ENCODE measurements at regions not wholly inside any gene's neighbourhood (a gene's known extent, or its start where the extent isn't known, plus 50 kb on each side); places are given as distances from the start of the nearest gene placed in this dataset.

DNA sequence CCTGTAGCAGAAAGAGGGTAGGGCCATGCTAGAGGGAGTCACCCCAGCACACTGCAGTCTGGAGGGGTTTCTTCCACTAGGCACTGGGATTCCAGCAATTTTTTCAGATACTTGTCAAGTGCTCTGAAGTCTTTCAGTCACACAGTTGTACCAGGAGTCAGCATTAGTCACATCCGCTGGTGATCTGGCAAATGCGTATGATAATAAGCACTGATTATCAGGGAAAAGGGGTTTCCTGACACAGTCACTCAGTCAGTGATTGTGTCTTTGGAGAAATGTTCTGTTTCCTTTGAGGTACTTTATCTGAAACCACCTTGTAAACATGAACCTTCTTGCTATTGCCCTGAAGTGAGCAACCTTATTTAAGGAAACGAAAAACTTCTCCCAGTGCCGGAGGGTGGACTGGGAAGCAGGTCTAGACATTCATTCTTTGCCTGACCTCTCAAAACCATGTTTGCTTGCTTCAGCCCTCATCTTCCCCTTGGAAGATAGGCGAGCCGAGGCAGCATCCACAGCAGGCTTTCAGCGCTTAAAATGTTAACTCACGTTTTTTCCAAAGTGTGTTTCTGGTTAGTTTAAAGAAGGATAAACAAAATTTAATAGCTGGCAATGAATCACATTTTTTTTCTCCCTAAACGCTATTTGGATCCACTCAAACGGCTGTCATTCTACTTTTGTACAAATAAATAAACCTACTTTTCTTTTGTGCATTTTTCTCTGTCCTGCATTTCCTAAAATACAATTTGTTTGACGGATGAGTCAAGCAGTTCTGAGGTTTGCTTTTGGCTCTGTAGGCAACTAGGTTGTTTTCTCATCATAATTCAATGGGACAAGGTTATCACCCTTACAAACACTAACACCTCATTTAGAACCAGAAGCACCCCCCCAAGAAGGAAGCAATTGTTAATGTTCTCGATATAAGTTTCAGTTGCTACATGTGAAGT is 77.7 kb downstream of the FOXD1 start:
- H3K36me3 ChIP-seq (ENCODE audit: control insufficient read depth, low read depth, low read length): no peaks in the 10 kb centered on the region
- H3K9ac ChIP-seq (ENCODE audit: low read length): no peak overlapping the region
- no peak overlapping the region for H3K4me3 ChIP-seq (ENCODE audit: low read length)
- no peaks in the 10 kb centered on the region for H3K27me3 ChIP-seq (ENCODE audit: control insufficient read depth, insufficient read depth, low read length)
- H3K9me3 ChIP-seq (ENCODE audit: control insufficient read depth, low read depth, low read length): no peaks in the 10 kb centered on the region
- H3K27ac ChIP-seq (ENCODE audit: low read length): no peak overlapping the region
- no peaks in the 10 kb centered on the region for H3K4me1 ChIP-seq (ENCODE audit: control insufficient read depth, low read depth, low read length)

DNA sequence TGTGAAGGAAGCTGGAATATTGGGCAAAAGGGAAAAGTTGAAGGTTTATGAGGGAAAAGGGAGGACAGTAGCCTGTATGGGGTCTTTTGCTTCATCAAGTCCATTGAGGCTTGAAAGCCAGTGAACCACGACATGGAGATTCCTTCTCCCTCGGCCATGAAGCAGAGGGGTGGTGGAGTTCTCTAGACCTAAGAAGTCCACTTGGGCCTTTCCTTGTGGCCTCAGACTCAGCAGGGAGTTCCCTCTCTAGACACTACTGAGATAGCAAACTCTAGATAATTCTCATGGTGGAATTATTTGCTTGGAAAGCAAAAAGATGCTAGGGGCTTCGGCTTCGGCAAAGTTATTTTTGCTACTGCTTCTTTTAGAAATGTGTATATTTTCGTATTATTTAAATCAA is 78.5 kb downstream of the FOXD1 start:
- Histone ChIP-seq H3K9ac (ENCODE audit: low read length) (no peak overlapping the region), H3K36me3 (ENCODE audit: control insufficient read depth, low read depth, low read length) (no peaks in the 10 kb centered on the region), H3K27me3 (ENCODE audit: control insufficient read depth, insufficient read depth, low read length) (no peaks in the 10 kb centered on the region), H3K27ac (ENCODE audit: low read length) (no peak overlapping the region), H3K4me3 (ENCODE audit: low read length) (no peak overlapping the region), H3K4me1 (ENCODE audit: control insufficient read depth, low read depth, low read length) (no peaks in the 10 kb centered on the region), H3K9me3 (ENCODE audit: control insufficient read depth, low read depth, low read length) (no peaks in the 10 kb centered on the region)

DNA sequence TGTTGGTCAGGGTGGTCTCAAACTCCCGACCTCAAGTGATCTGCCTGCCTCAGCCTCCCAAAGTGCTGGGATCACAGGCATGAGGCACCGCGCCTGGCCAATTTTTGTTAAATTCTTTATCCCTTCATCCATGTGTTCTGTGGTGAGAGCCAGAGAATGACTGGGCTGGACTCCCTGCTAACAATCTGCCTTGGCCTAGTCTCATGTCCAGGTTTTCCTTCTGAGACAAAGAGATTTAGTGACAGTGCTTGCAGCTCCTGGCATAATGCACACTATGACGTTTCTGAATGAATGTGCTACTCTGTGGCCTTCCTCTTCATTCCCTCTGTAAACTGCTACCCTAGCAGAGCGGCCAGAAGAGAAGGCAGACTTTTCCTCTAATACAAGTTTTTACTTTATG is 79.3 kb downstream of the FOXD1 start:
- H3K4me1 ChIP-seq (ENCODE audit: control insufficient read depth, low read depth, low read length): no peaks in the 10 kb centered on the region

DNA sequence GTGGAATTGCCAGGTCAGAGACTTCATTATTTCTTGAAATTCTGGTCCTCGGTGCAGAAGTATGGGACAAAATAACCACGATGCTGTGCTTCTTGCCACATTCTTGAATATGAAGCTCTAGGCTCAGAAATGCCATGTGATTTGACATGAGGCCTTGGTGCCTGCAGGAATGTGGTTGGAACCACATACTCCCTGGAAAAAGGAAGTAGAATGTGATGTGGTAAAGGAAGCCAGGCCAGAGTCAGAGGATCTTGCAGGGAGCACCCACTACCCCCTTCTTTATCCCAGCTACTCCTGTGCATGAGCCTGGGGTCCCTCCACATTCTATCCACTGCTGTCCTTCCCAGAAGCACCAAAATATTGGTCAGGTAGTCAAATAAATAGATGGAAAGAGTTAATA is 80.9 kb downstream of the FOXD1 start:
- Histone ChIP-seq H3K36me3 (ENCODE audit: control insufficient read depth, low read depth, low read length) (no peaks in the 10 kb centered on the region), H3K4me3 (ENCODE audit: low read length) (no peak overlapping the region), H3K27me3 (ENCODE audit: control insufficient read depth, insufficient read depth, low read length) (no peaks in the 10 kb centered on the region), H3K9me3 (ENCODE audit: control insufficient read depth, low read depth, low read length) (no peaks in the 10 kb centered on the region), H3K27ac (ENCODE audit: low read length) (no peak overlapping the region), H3K4me1 (ENCODE audit: control insufficient read depth, low read depth, low read length) (no peaks in the 10 kb centered on the region), H3K9ac (ENCODE audit: low read length) (no peak overlapping the region)

More for the DNA sequence above, 79.3 kb downstream of the FOXD1 start:
- H3K9me3 ChIP-seq (ENCODE audit: control insufficient read depth, low read depth, low read length): no peaks in the 10 kb centered on the region
- no peak overlapping the region for H3K9ac ChIP-seq (ENCODE audit: low read length)
- H3K27me3 ChIP-seq (ENCODE audit: control insufficient read depth, insufficient read depth, low read length): no peaks in the 10 kb centered on the region
- H3K36me3 ChIP-seq (ENCODE audit: control insufficient read depth, low read depth, low read length): no peaks in the 10 kb centered on the region
- no peak overlapping the region for H3K27ac ChIP-seq (ENCODE audit: low read length)
- no peak overlapping the region for H3K4me3 ChIP-seq (ENCODE audit: low read length)

DNA sequence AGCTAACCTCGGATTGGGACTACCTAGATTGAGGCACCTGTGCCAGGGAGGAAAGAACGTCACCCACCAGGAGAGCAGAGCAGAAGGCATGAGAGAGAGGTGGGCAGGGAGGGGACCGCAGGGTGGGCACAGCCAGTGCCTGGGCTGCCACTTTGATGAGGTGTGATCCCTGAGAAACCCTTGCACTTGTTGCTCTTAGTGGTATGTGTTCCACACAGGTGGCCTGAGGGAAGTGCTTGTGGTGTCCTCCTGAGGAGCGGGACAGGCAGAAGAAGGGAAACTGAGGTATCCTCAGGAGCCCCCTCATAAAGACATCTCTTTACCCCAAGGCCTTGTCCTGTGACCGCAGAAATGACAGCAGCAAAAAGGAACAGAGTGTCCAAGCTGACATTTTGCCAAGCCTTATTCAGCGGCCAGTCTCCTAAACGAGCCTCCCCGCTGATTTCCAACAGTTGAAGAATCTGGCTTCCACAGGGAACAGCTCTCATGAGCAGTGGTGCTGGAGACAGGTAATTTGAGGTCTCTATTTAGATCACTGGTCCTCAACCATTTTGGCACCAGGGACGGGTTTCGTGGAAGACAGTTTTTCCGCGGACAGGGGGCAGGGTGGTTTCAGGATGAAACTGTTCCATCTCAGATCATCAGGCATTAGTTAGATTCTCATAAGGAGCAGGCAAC is 82.4 kb downstream of the FOXD1 start:
- Histone ChIP-seq H3K9ac (ENCODE audit: low read length) (no peak overlapping the region), H3K27ac (ENCODE audit: low read length) (no peak overlapping the region), H3K36me3 (ENCODE audit: control insufficient read depth, low read depth, low read length) (no peaks in the 10 kb centered on the region), H3K4me3 (ENCODE audit: low read length) (no peak overlapping the region), H3K27me3 (ENCODE audit: control insufficient read depth, insufficient read depth, low read length) (no peaks in the 10 kb centered on the region), H3K9me3 (ENCODE audit: control insufficient read depth, low read depth, low read length) (no peaks in the 10 kb centered on the region), H3K4me1 (ENCODE audit: control insufficient read depth, low read depth, low read length) (no peaks in the 10 kb centered on the region)

DNA sequence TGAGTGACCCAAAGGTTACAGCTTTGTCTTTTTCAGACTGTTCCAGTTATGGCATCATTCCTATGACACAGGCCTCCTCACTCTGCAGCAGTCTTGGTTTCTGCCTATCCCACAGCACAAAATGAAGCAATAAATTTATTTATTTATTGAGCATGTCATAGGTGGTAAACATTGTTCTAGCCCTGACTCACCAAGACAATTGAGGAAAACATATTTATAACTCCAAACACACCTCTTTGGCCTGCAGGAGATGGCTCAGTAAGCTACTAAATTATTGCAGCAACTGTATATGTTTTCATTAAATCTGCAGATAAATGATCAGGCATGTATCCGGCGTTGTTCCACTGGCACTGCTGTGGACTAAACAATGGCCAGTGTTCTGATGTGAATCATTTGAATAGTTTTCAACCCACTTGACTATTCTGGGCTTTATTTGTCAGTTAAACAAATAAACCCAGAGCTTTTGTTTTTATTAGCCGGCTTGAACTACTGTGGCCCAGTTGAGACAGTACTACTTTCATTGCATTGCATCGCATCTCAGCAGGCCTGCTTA is 83.2 kb downstream of the FOXD1 start:
- Histone ChIP-seq H3K4me3 (ENCODE audit: low read length) (no peak overlapping the region), H3K9me3 (ENCODE audit: control insufficient read depth, low read depth, low read length) (no peaks in the 10 kb centered on the region), H3K36me3 (ENCODE audit: control insufficient read depth, low read depth, low read length) (no peaks in the 10 kb centered on the region), H3K4me1 (ENCODE audit: control insufficient read depth, low read depth, low read length) (no peaks in the 10 kb centered on the region), H3K27me3 (ENCODE audit: control insufficient read depth, insufficient read depth, low read length) (no peaks in the 10 kb centered on the region), H3K27ac (ENCODE audit: low read length) (no peak overlapping the region), H3K9ac (ENCODE audit: low read length) (no peak overlapping the region)

DNA sequence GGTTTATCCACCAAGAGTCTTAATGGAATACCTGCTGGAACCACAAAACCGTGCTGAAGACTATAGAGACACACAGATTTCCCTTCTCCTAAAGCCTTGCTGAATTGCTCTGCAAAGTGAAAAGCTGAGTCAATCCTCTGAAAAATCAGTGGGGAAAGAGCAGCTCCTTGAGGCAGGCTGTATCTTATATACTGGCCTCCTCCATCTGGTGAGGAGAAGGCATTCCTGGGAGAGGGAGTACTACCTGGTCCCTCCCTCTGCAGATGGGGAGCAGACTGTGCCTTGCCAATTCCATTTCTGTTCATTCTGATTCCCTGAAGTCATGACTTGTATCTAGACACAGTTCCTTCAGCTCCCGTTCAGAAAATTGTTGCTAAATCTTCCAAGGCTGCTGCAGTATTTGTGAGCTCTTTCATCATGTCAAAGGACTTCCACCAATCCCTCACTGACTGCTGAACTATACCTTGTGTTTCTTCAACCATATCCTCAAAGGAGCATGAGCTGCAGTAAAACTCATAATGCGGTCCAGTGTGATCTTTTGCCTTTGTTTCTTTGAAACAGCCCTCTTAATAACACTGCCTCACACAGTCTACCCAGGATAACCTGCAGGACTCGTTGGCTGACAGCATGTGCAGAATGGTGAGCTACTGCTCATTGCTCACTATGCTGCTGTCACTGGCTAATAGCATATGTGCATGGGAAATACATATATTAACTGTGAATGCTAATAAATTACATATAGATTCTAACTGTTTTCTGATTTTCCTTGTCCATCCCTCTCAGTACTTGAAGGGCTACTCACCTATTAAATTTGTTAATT is 84.5 kb downstream of the FOXD1 start:
- no peak overlapping the region for H3K27ac ChIP-seq (ENCODE audit: low read length)
- H3K27me3 ChIP-seq (ENCODE audit: control insufficient read depth, insufficient read depth, low read length): no peaks in the 10 kb centered on the region
- no peak overlapping the region for H3K4me3 ChIP-seq (ENCODE audit: low read length)
- no peaks in the 10 kb centered on the region for H3K9me3 ChIP-seq (ENCODE audit: control insufficient read depth, low read depth, low read length)
- no peaks in the 10 kb centered on the region for H3K36me3 ChIP-seq (ENCODE audit: control insufficient read depth, low read depth, low read length)
- no peaks in the 10 kb centered on the region for H3K4me1 ChIP-seq (ENCODE audit: control insufficient read depth, low read depth, low read length)
- H3K9ac ChIP-seq (ENCODE audit: low read length): no peak overlapping the region

DNA sequence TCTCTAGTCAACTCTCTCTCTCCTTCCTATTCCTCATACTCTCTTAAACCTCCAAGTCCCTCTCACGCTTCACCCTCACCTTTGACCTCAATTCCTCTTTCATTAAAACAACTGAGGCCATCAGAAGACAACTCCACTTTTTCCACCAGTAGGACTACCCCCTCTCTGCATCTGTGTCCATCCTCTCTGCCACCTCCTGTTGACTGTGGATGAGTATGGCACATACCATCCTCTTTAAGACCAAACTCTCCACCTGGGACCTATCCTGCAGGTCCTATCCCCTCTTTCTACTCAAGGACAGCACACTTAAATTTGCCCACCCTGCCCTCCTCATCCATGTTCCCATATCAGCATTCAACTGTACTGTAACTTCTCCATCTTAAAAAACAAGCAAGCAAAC is 89.2 kb downstream of the FOXD1 start:
- H3K9ac ChIP-seq (ENCODE audit: low read length): no peak overlapping the region

DNA sequence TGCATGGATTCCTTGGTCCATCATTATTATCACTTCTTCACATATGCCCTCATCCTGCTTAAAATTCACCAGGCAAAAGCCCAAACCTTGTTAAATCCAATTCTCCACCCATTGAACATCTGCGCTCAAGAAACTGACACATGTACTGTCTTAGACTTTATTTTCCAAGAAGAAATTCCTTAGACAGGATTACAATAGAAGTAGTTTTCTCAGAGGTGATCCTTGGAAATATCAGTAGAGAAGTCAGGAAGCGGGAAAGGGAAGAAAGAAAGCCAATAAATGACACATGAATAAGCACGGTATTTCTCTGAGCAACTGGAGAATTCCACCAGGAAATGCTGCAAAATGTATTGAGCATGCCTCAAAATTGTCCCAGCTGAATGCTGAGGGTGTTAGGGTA is 90.2 kb downstream of the FOXD1 start:
- H3K36me3 ChIP-seq (ENCODE audit: control insufficient read depth, low read depth, low read length): no peaks in the 10 kb centered on the region
- H3K9me3 ChIP-seq (ENCODE audit: control insufficient read depth, low read depth, low read length): no peaks in the 10 kb centered on the region
- H3K27ac ChIP-seq (ENCODE audit: low read length): no peak overlapping the region
- no peak overlapping the region for H3K9ac ChIP-seq (ENCODE audit: low read length)
- H3K27me3 ChIP-seq (ENCODE audit: control insufficient read depth, insufficient read depth, low read length): no peaks in the 10 kb centered on the region
- H3K4me1 ChIP-seq (ENCODE audit: control insufficient read depth, low read depth, low read length): no peaks in the 10 kb centered on the region
- no peak overlapping the region for H3K4me3 ChIP-seq (ENCODE audit: low read length)

More for the DNA sequence above, 89.2 kb downstream of the FOXD1 start:
- Histone ChIP-seq H3K9me3 (ENCODE audit: control insufficient read depth, low read depth, low read length) (no peaks in the 10 kb centered on the region), H3K4me1 (ENCODE audit: control insufficient read depth, low read depth, low read length) (no peaks in the 10 kb centered on the region), H3K4me3 (ENCODE audit: low read length) (no peak overlapping the region), H3K27me3 (ENCODE audit: control insufficient read depth, insufficient read depth, low read length) (no peaks in the 10 kb centered on the region), H3K36me3 (ENCODE audit: control insufficient read depth, low read depth, low read length) (no peaks in the 10 kb centered on the region), H3K27ac (ENCODE audit: low read length) (no peak overlapping the region)

DNA sequence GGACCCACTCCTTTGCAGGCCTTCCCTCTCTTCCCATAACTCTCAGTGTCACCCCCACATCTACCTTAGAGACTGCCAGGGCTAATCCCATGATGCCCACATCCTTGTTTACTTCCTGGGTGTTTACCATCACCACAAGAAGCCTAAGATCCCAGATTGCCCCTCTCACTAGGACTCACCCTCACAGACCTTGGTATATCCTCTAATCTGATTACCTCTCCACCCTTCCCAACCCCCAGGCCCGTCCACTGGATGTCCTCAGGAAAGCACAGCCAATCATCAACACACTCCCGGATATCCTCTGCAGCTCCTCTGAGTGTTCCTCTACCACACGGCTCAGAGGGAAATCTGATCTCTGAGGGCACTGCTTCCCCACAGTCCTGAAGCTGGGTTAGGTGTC is 91.0 kb downstream of the FOXD1 start:
- no peaks in the 10 kb centered on the region for H3K4me1 ChIP-seq (ENCODE audit: control insufficient read depth, low read depth, low read length)
- no peaks in the 10 kb centered on the region for H3K27me3 ChIP-seq (ENCODE audit: control insufficient read depth, insufficient read depth, low read length)
- H3K36me3 ChIP-seq (ENCODE audit: control insufficient read depth, low read depth, low read length): no peaks in the 10 kb centered on the region
- no peak overlapping the region for H3K27ac ChIP-seq (ENCODE audit: low read length)
- H3K9me3 ChIP-seq (ENCODE audit: control insufficient read depth, low read depth, low read length): no peaks in the 10 kb centered on the region
- H3K9ac ChIP-seq (ENCODE audit: low read length): no peak overlapping the region
- no peak overlapping the region for H3K4me3 ChIP-seq (ENCODE audit: low read length)

DNA sequence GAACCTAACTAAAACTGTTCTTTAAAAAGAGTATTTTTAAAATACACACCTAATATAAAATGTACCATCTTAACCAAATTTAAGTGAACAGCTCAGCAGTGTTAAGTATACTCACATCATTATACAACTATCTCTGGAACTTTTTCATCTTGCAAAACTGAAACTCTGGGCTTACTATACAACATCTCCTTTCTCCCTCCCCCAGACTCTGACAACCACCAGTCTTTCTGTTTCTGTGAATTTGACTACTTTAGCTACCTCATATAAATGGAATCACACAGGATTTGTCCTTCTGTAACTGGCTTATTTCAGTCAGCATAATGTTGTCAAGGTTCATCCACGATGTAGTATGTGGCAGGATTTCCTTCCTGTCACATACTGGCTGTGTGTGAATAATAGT is 93.5 kb downstream of the FOXD1 start:
- no peaks in the 10 kb centered on the region for H3K4me1 ChIP-seq (ENCODE audit: control insufficient read depth, low read depth, low read length)
- no peaks in the 10 kb centered on the region for H3K27me3 ChIP-seq (ENCODE audit: control insufficient read depth, insufficient read depth, low read length)
- no peaks in the 10 kb centered on the region for H3K36me3 ChIP-seq (ENCODE audit: control insufficient read depth, low read depth, low read length)
- no peak overlapping the region for H3K4me3 ChIP-seq (ENCODE audit: low read length)
- no peak overlapping the region for H3K27ac ChIP-seq (ENCODE audit: low read length)
- no peaks in the 10 kb centered on the region for H3K9me3 ChIP-seq (ENCODE audit: control insufficient read depth, low read depth, low read length)
- no peak overlapping the region for H3K9ac ChIP-seq (ENCODE audit: low read length)
